PC-3 (cell line): ENCODE measurements at regions not wholly inside any gene's neighbourhood (a gene's known extent, or its start where the extent isn't known, plus 50 kb on each side); places are given as distances from the start of the nearest gene placed in this dataset.

Source experiments
- ATAC-seq: fragments of 200-7000 bp; cut with Tn5 transposase; 2 replicates; pipeline ENCODE4 v1.9.1; 2020; ENCODE audit warnings: mild to moderate bottlenecking, moderate library complexity
- BruUV-seq: library from RNA; stranded (reverse); fragments of 400-500 nt; replicated peaks from 2 replicates; lab custom pipeline; 2021; lab: Mats Ljungman, UMichigan
- CTCF ChIA-PET: fragments of 300-600 bp; sonication (Branson Sonifier 250); formaldehyde crosslinking; loops from one replicate; lab custom pipeline; 2022; ENCODE audit warnings: antibody characterized with exemption; lab: Charles Lee
- POLR2A ChIA-PET: fragments of 300-600 bp; sonication (Branson Sonifier 250); formaldehyde crosslinking; loops from one replicate; lab custom pipeline; 2022; ENCODE audit warnings: antibody characterized with exemption; ENCODE audit not compliant: unreplicated experiment; lab: Charles Lee
- DNase-seq: peaks from one replicate; pipeline ENCODE4 v3.0.0-alpha.2; 2015
- H2AFZ ChIP-seq: fragments of 300-600 bp; sonication (generic); 2 replicates; pipeline ENCODE4 v1.6.0; 2016; ENCODE audit warnings: antibody characterized with exemption, low read length
- H3F3A ChIP-seq: fragments of 300-600 bp; sonication (generic); one replicate; pipeline ENCODE4 v1.6.0; 2017; ENCODE audit warnings: antibody characterized with exemption, low read length, control low read depth, mild to moderate bottlenecking; ENCODE audit not compliant: unreplicated experiment
- H3K27ac ChIP-seq: fragments of 300-600 bp; sonication (generic); 2 replicates; pipeline ENCODE4 v1.5.1; 2016; ENCODE audit warnings: mild to moderate bottlenecking, low read length
- H3K27me3 ChIP-seq: fragments of 300-600 bp; sonication (generic); 2 replicates; pipeline ENCODE4 v1.6.1; 2016; ENCODE audit warnings: low read length, mixed read lengths
- H3K36me3 ChIP-seq: fragments of 300-600 bp; sonication (generic); 2 replicates; pipeline ENCODE4 v1.6.1; 2016; ENCODE audit warnings: low read depth, mixed run types, low read length, mixed read lengths
- H3K4me1 ChIP-seq: fragments of 300-600 bp; sonication (generic); 2 replicates; pipeline ENCODE4 v1.5.1; 2016; ENCODE audit warnings: low read length; ENCODE audit not compliant: insufficient read depth
- H3K4me2 ChIP-seq: fragments of 300-600 bp; sonication (generic); 2 replicates; pipeline ENCODE4 v1.6.0; 2016; ENCODE audit warnings: low read length
- H3K4me3 ChIP-seq: fragments of 300-600 bp; sonication (generic); 2 replicates; pipeline ENCODE4 v1.5.1; 2016; ENCODE audit warnings: mild to moderate bottlenecking, low read length, mixed read lengths
- H3K79me2 ChIP-seq: fragments of 300-600 bp; sonication (generic); 2 replicates; pipeline ENCODE4 v1.6.1; 2017; ENCODE audit warnings: low read length, mixed read lengths
- H3K9ac ChIP-seq: fragments of 300-600 bp; sonication (generic); 2 replicates; pipeline ENCODE4 v1.6.0; 2016; ENCODE audit warnings: mild to moderate bottlenecking, low read length
- H3K9me2 ChIP-seq: fragments of 300-600 bp; sonication (generic); replicated peaks from 2 replicates; pipeline ENCODE4 v1.6.1; 2016; ENCODE audit warnings: mixed run types, low read length, mixed read lengths
- H3K9me3 ChIP-seq: fragments of 300-600 bp; sonication (generic); 2 replicates; pipeline ENCODE4 v1.6.1; 2016; ENCODE audit warnings: low read length, mixed read lengths
- H4K20me1 ChIP-seq: fragments of 300-600 bp; sonication (generic); 2 replicates; pipeline ENCODE4 v1.6.1; 2016; ENCODE audit warnings: low read length, mixed read lengths
- CTCF ChIP-seq: fragments of 300-600 bp; sonication (generic); conservative IDR thresholded peaks from 2 replicates; pipeline ENCODE4 v1.5.1; 2017; ENCODE audit warnings: antibody characterized with exemption, low read depth, mild to moderate bottlenecking, low read length
- EZH2 ChIP-seq: fragments of 300-600 bp; sonication (generic); IDR thresholded peaks from one replicate; pipeline ENCODE4 v1.6.1; 2017; ENCODE audit warnings: antibody characterized with exemption, mild to moderate bottlenecking, low read length; ENCODE audit not compliant: unreplicated experiment
- EZH2phosphoT487 ChIP-seq: fragments of 300-600 bp; sonication (generic); IDR thresholded peaks from 2 replicates; pipeline ENCODE4 v1.6.1; 2018; ENCODE audit warnings: mild to moderate bottlenecking, antibody characterized with exemption, low read length, borderline replicate concordance
- intact Hi-C: fragments of 100-400 bp; cut with micrococcal nuclease; formaldehyde crosslinking; loops from 2 replicates; pipeline ENCODE4 v1.9.0; 2023

DNA sequence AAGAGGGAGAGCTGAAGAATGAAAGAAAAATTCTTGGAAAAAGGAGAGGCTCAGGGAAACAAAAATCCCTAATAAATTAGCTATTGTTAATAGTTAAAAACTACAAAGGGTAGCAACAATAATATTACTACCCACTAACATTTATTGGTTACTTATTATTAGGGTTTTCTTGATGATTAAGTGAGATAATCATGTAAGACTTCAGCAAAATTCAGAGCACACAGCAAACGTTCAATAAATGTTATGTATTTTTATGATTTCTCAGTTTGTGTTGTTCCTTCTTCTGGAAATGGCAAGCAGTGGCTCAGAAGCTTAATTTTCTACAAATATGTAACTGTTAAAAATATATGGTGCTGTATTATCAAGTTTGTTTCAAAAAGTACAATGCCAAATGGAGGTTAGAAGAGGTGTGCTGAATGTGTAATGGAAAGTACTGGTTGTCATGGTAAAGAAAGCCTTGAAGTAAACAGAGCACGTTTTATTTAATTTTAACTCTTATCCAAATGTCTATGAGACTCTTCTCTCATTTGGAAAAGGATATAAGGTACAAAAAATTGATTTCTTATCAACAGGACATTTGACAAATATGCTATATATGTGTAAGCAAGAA is 226.0 kb upstream of the ATP10B start:
- H3F3A ChIP-seq, result no peaks in the 10 kb centered on the region
- intact Hi-C loops, result no loop called here
- H4K20me1 ChIP-seq, result no peaks in the 10 kb centered on the region
- no peak overlapping the region for H3K27ac ChIP-seq
- peaks cover 8% of the 10 kb centered on the region; the same call in 1 of the 2 replicates for H3K9me3 ChIP-seq
- H3K79me2 ChIP-seq, result no peaks in the 10 kb centered on the region
- no peak overlapping the region for H2AFZ ChIP-seq
- CTCF ChIA-PET, result no interaction called here
- no TSS peak for BruUV-seq
- H3K9ac ChIP-seq, result no peak overlapping the region
- DNase-seq (no peak), ATAC-seq (no peak)
- no peak overlapping the region for H3K4me3 ChIP-seq
- TF ChIP-seq EZH2 (no peak), CTCF (no peak), EZH2phosphoT487 (no peak)
- POLR2A ChIA-PET, result no interaction called here
- H3K27me3 ChIP-seq, result no peaks in the 10 kb centered on the region
- no peaks in the 10 kb centered on the region for H3K36me3 ChIP-seq
- no peaks in the 10 kb centered on the region for H3K9me2 ChIP-seq
- H3K4me2 ChIP-seq, result no peak overlapping the region
- H3K4me1 ChIP-seq, result no peaks in the 10 kb centered on the region

GRCh38 chr5:161077496-161077895 is 225.5 kb upstream of the ATP10B start:
- no peak for TF ChIP-seq EZH2phosphoT487
- no peak for TF ChIP-seq CTCF
- no peak for TF ChIP-seq EZH2
- BruUV-seq, result no TSS peak
- ATAC-seq (no peak), DNase-seq (no peak)
- 0 out of 2 replicates have a peak, but pooled peaks cover 4% of the 10 kb centered on the region for H3K9me3 ChIP-seq
- ChIA-PET POLR2A (no interaction called here), CTCF (no interaction called here)
- H3K4me1 ChIP-seq, result no peaks in the 10 kb centered on the region
- H3K79me2 ChIP-seq, result no peaks in the 10 kb centered on the region
- no peak overlapping the region for H3K27ac ChIP-seq
- no peak overlapping the region for H3K4me2 ChIP-seq
- no peak overlapping the region for H3K9ac ChIP-seq
- H3K4me3 ChIP-seq, result no peak overlapping the region
- no peaks in the 10 kb centered on the region for H3K36me3 ChIP-seq
- no peak overlapping the region for H2AFZ ChIP-seq
- H3K27me3 ChIP-seq, result no peaks in the 10 kb centered on the region
- no peaks in the 10 kb centered on the region for H4K20me1 ChIP-seq
- no peaks in the 10 kb centered on the region for H3F3A ChIP-seq
- no peaks in the 10 kb centered on the region for H3K9me2 ChIP-seq
- intact Hi-C loops, result no loop called here

- no peaks in the 10 kb centered on the region for H3K4me1 ChIP-seq
- ChIA-PET POLR2A (no interaction called here), CTCF (no interaction called here)
- no peaks in the 10 kb centered on the region for H3K79me2 ChIP-seq
- H4K20me1 ChIP-seq, result no peaks in the 10 kb centered on the region
- ATAC-seq (no peak), DNase-seq (no peak)
- no peak overlapping the region for H3K4me3 ChIP-seq
- TF ChIP-seq EZH2phosphoT487, result no peak
- no peak for TF ChIP-seq CTCF
- no peak for TF ChIP-seq EZH2
- H3K36me3 ChIP-seq, result no peaks in the 10 kb centered on the region
- no peaks in the 10 kb centered on the region for H3K27me3 ChIP-seq
- H3K9me2 ChIP-seq, result no peaks in the 10 kb centered on the region
- no peak overlapping the region for H2AFZ ChIP-seq
- no peaks in the 10 kb centered on the region; the same call in none of the 2 replicates for H3K9me3 ChIP-seq
- H3K9ac ChIP-seq, result no peak overlapping the region
- H3K4me2 ChIP-seq, result no peak overlapping the region
- no peaks in the 10 kb centered on the region for H3F3A ChIP-seq
- intact Hi-C loops, result no loop called here
- H3K27ac ChIP-seq, result no peak overlapping the region
- BruUV-seq, result no TSS peak
Observed at GRCh38 chr5:161064781-161065180, 212.8 kb upstream of the ATP10B start.
